IMR-90 (cell line): ENCODE measurements at regions not wholly inside any gene's neighbourhood (a gene's known extent, or its start where the extent isn't known, plus 50 kb on each side); places are given as distances from the start of the nearest gene placed in this dataset.

ENCODE experiments used
- ATAC-seq: fragments of 200-7000 bp; cut with Tn5 transposase; 2 replicates; pipeline ENCODE4 v1.9.1; 2020; ENCODE audit warnings: low read depth, mild to moderate bottlenecking, moderate library complexity
- BruUV-seq: library from RNA; stranded (reverse); fragments of 400-500 nt; replicated peaks from 2 replicates; lab custom pipeline; 2021; lab: Mats Ljungman, UMichigan
- CTCF ChIA-PET: fragments of 300-600 bp; formaldehyde crosslinking; extraction: SDS; loops from one replicate; lab custom pipeline; 2021; ENCODE audit warnings: antibody characterized with exemption; lab: Yijun Ruan, JAX
- POLR2A ChIA-PET: fragments of 300-600 bp; sonication (Branson Sonifier 250); formaldehyde crosslinking; loops from one replicate; lab custom pipeline; 2022; ENCODE audit warnings: antibody characterized with exemption; ENCODE audit not compliant: unreplicated experiment; lab: Charles Lee
- DNase-seq: peaks from one replicate; pipeline ENCODE4 v3.0.0; 2013
- H2AFZ ChIP-seq: replicated peaks from 2 replicates; pipeline ENCODE3; 2013; ENCODE audit warnings: low read length, mild to moderate bottlenecking; ENCODE audit not compliant: poor library complexity
- H2AK5ac ChIP-seq: 2 replicates; pipeline ENCODE4 v1.6.1; 2013; ENCODE audit warnings: low read depth, low read length, inconsistent platforms
- H2AK9ac ChIP-seq: replicated peaks from 2 replicates; pipeline ENCODE3; 2013; ENCODE audit warnings: mild to moderate bottlenecking, low read depth, low read length, moderate library complexity; ENCODE audit not compliant: poor library complexity
- H2BK120ac ChIP-seq: 2 replicates; pipeline ENCODE4 v1.6.1; 2013; ENCODE audit warnings: low read depth, low read length, inconsistent platforms
- H2BK15ac ChIP-seq: 3 replicates; pipeline ENCODE4 v1.6.1; 2013; ENCODE audit warnings: low read depth, low read length, inconsistent platforms
- H2BK20ac ChIP-seq: 2 replicates; pipeline ENCODE4 v1.6.1; 2013; ENCODE audit warnings: low read depth, mild to moderate bottlenecking, inconsistent platforms, low read length, moderate library complexity
- H2BK5ac ChIP-seq: 2 replicates; pipeline ENCODE4 v1.6.1; 2013; ENCODE audit warnings: mild to moderate bottlenecking, low read depth, low read length, inconsistent platforms; ENCODE audit not compliant: poor library complexity, severe bottlenecking
- H3K14ac ChIP-seq: replicated peaks from 2 replicates; pipeline ENCODE4 v1.6.1; 2013; ENCODE audit warnings: low read depth, low read length, inconsistent platforms
- H3K18ac ChIP-seq: 2 replicates; pipeline ENCODE4 v1.6.1; 2013; ENCODE audit warnings: low read depth, low read length, control low read depth
- H3K23ac ChIP-seq: 2 replicates; pipeline ENCODE4 v1.6.1; 2013; ENCODE audit warnings: low read depth, low read length, inconsistent platforms
- H3K27ac ChIP-seq: 2 replicates; pipeline ENCODE4 v1.5.1; 2013; ENCODE audit warnings: mild to moderate bottlenecking, control low read depth, low read length; ENCODE audit not compliant: insufficient read depth
- H3K27me3 ChIP-seq: 2 replicates; pipeline ENCODE4 v1.6.1; 2013; ENCODE audit warnings: low read length; ENCODE audit not compliant: control insufficient read depth, insufficient read depth
- H3K36me3 ChIP-seq: 2 replicates; pipeline ENCODE4 v1.6.1; 2013; ENCODE audit warnings: low read length, mixed read lengths; ENCODE audit not compliant: control insufficient read depth, insufficient read depth
- H3K4ac ChIP-seq: 2 replicates; pipeline ENCODE4 v1.6.1; 2013; ENCODE audit warnings: low read depth, low read length, inconsistent platforms
- H3K4me1 ChIP-seq: 2 replicates; pipeline ENCODE4 v1.6.1; 2013; ENCODE audit warnings: low read length, mixed read lengths; ENCODE audit not compliant: control insufficient read depth, insufficient read depth
- H3K4me2 ChIP-seq: 2 replicates; pipeline ENCODE4 v1.6.1; 2013; ENCODE audit warnings: low read depth, mild to moderate bottlenecking, control low read depth, low read length, moderate library complexity
- H3K4me3 ChIP-seq: 2 replicates; pipeline ENCODE4 v1.5.1; 2013; ENCODE audit warnings: low read depth, mild to moderate bottlenecking, control low read depth, low read length, moderate library complexity; ENCODE audit not compliant: insufficient read depth
- H3K56ac ChIP-seq: 2 replicates; pipeline ENCODE4 v1.6.1; 2013; ENCODE audit warnings: low read length, inconsistent platforms; ENCODE audit not compliant: insufficient read depth; ENCODE audit errors: extremely low read depth
- H3K79me1 ChIP-seq, 2 experiments: 2 replicates each; pipeline ENCODE4 v1.6.1; 2013; ENCODE audit warnings: low read length in 2 of 2, inconsistent platforms in 1 of 2, low read depth in 1 of 2
- H3K9ac ChIP-seq: 2 replicates; pipeline ENCODE4 v1.6.1; 2013; ENCODE audit warnings: low read depth, low read length, control low read depth
- H3K9me1 ChIP-seq: 2 replicates; pipeline ENCODE4 v1.6.1; 2013; ENCODE audit warnings: low read length, inconsistent platforms; ENCODE audit not compliant: insufficient read depth
- H3K9me3 ChIP-seq: 2 replicates; pipeline ENCODE4 v1.6.1; 2013; ENCODE audit warnings: low read length; ENCODE audit not compliant: control insufficient read depth, insufficient read depth
- H4K20me1 ChIP-seq: 2 replicates; pipeline ENCODE4 v1.6.1; 2013; ENCODE audit warnings: low read length, inconsistent platforms; ENCODE audit not compliant: insufficient read depth
- H4K5ac ChIP-seq: 2 replicates; pipeline ENCODE4 v1.6.1; 2013; ENCODE audit warnings: mild to moderate bottlenecking, low read depth, low read length, control low read depth
- H4K8ac ChIP-seq, 2 experiments: 2 replicates each; pipeline ENCODE4 v1.6.1; 2013; ENCODE audit warnings: low read depth in 2 of 2, low read length in 2 of 2, control low read depth in 1 of 2, inconsistent platforms in 1 of 2
- H4K91ac ChIP-seq: 2 replicates; pipeline ENCODE4 v1.6.1; 2013; ENCODE audit warnings: low read depth, low read length, inconsistent platforms; ENCODE audit not compliant: insufficient read depth
- BHLHE40 ChIP-seq: fragments of 150-350 bp; IDR thresholded peaks from 2 replicates; pipeline ENCODE4 v1.6.1; 2016; ENCODE audit warnings: mild to moderate bottlenecking, low read depth, low read length
- CEBPB ChIP-seq: IDR thresholded peaks from 2 replicates; pipeline ENCODE4 v1.6.1; 2012; ENCODE audit warnings: low read depth, low read length, improper control_type of control experiment
- CHD1 ChIP-seq: IDR thresholded peaks from 2 replicates; pipeline ENCODE4 v1.6.1; 2012; ENCODE audit warnings: low read depth, low read length, improper control_type of control experiment
- FOS ChIP-seq: fragments of 150-350 bp; IDR thresholded peaks from 2 replicates; pipeline ENCODE4 v1.6.1; 2016; ENCODE audit warnings: low read depth, low read length
- MAZ ChIP-seq: IDR thresholded peaks from 2 replicates; pipeline ENCODE4 v1.6.1; 2012; ENCODE audit warnings: low read depth, mild to moderate bottlenecking, low read length, improper control_type of control experiment, moderate library complexity, borderline replicate concordance
- MXI1 ChIP-seq: IDR thresholded peaks from 2 replicates; pipeline ENCODE4 v1.6.1; 2012; ENCODE audit warnings: low read depth, mild to moderate bottlenecking, low read length, moderate library complexity, borderline replicate concordance
- NFE2L2 ChIP-seq: fragments of 150-350 bp; IDR thresholded peaks from 2 replicates; pipeline ENCODE4 v1.6.1; 2016; ENCODE audit warnings: low read depth, mild to moderate bottlenecking, low read length
- RAD21 ChIP-seq: IDR thresholded peaks from 2 replicates; pipeline ENCODE4 v1.6.1; 2012; ENCODE audit warnings: low read length, improper control_type of control experiment
- RCOR1 ChIP-seq: IDR thresholded peaks from 2 replicates; pipeline ENCODE4 v1.6.1; 2012; ENCODE audit warnings: mild to moderate bottlenecking, low read length, improper control_type of control experiment; ENCODE audit not compliant: insufficient replicate concordance
- RFX5 ChIP-seq: IDR thresholded peaks from 2 replicates; pipeline ENCODE4 v1.8.0; 2012; ENCODE audit warnings: low read depth, mild to moderate bottlenecking, low read length, moderate library complexity
- SMC3 ChIP-seq: fragments of 150-350 bp; IDR thresholded peaks from 2 replicates; pipeline ENCODE4 v1.6.1; 2016; ENCODE audit warnings: low read depth, mild to moderate bottlenecking, antibody characterized with exemption, low read length, moderate library complexity
- WGBS, 2 experiments: methylation state at CpG; one replicate each; pipeline versions ENCODE4 v1.1.5 to v1.1.7; 2013; ENCODE audit warnings: missing lambda C conversion rate in 2 of 2; ENCODE audit not compliant: insufficient read length in 1 of 2; ENCODE audit errors: extremely low coverage in 2 of 2; 5-methylcytosine and 5-hydroxymethylcytosine counted together
- dilution Hi-C: fragments of 300-500 bp; cut with HindIII; formaldehyde crosslinking; loops from one replicate; pipeline ENCODE4 v1.14.3; 2018; ENCODE audit warnings: low sequenced_read_pairs; ENCODE audit not compliant: unreplicated experiment
- in situ Hi-C: fragments of 300-500 bp; cut with MboI; formaldehyde crosslinking; loops from 3 replicates; pipeline ENCODE4 v1.14.3; 2019; ENCODE audit warnings: low sequenced_read_pairs, inconsistent platforms, mixed read lengths
- intact Hi-C: fragments of 100-400 bp; cut with micrococcal nuclease; formaldehyde crosslinking; loops from 2 replicates; pipeline ENCODE4 v1.10.0; 2022
- TF ChIP-seq, protein P1 (sequence below): fragments of 150-350 bp; IDR thresholded peaks from 2 replicates; pipeline ENCODE4 v1.6.1; 2016; ENCODE audit warnings: low read depth, mild to moderate bottlenecking, low read length, moderate library complexity, borderline replicate concordance
- TF ChIP-seq, protein P2 (sequence below): conservative IDR thresholded peaks from 2 replicates; pipeline ENCODE4 v1.5.1; 2012; ENCODE audit warnings: mild to moderate bottlenecking, low read depth, low read length, improper control_type of control experiment
- TF ChIP-seq, protein P3 (sequence below): fragments of 150-350 bp; IDR thresholded peaks from 2 replicates; pipeline ENCODE4 v1.6.1; 2017; ENCODE audit warnings: mild to moderate bottlenecking, antibody characterized with exemption, low read length, low read depth

DNA sequence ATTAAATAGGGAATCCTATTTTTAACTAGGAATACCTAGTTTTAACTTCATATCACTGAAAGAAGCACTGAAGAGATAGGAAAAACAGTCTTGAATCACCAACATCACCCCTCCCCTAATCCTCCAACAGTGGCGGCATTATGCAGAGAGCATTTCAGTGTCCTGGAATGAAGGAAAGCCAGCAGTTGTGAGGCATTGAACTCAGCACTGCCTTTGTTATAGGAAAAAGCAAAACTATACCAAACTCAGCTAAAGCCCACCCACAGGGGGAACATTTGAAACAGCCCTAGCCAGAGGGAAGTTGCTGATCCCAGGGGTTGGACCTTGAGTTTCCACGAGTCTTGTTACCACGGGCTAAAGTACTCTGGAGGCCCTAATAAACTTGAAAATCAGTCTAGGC is 310.6 kb upstream of the EDIL3 start:
- Histone ChIP-seq H4K91ac (no peak overlapping the region), H3K4me3 (no peak overlapping the region), H3K9me1 (no peaks in the 10 kb centered on the region), H3K4me1 (no peaks in the 10 kb centered on the region), H3K23ac (no peak overlapping the region), H2BK15ac (no peak overlapping the region), H4K20me1 (no peaks in the 10 kb centered on the region), H2AK9ac (no peak overlapping the region), H3K79me1 (no peaks in the 10 kb centered on the region), H2BK5ac (no peak overlapping the region), H3K9me3 (no peaks in the 10 kb centered on the region), H3K18ac (no peak overlapping the region), H4K5ac (no peak overlapping the region), H3K36me3 (no peaks in the 10 kb centered on the region), H3K27ac (no peak overlapping the region), H3K56ac (no peak overlapping the region), H2BK20ac (no peak overlapping the region), H3K4me2 (no peak overlapping the region), H2AFZ (no peak overlapping the region), H4K8ac (no peak overlapping the region), H3K4ac (no peak overlapping the region), H3K9ac (no peak overlapping the region), H2BK120ac (no peak overlapping the region), H3K27me3 (no peaks in the 10 kb centered on the region), H2AK5ac (no peak overlapping the region), H3K14ac (no peak overlapping the region)
- TF ChIP-seq, protein P1, sequence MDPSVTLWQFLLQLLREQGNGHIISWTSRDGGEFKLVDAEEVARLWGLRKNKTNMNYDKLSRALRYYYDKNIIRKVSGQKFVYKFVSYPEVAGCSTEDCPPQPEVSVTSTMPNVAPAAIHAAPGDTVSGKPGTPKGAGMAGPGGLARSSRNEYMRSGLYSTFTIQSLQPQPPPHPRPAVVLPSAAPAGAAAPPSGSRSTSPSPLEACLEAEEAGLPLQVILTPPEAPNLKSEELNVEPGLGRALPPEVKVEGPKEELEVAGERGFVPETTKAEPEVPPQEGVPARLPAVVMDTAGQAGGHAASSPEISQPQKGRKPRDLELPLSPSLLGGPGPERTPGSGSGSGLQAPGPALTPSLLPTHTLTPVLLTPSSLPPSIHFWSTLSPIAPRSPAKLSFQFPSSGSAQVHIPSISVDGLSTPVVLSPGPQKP, result no peak
- no peak for TF ChIP-seq CHD1
- no peak for TF ChIP-seq CEBPB
- TF ChIP-seq, protein P2, sequence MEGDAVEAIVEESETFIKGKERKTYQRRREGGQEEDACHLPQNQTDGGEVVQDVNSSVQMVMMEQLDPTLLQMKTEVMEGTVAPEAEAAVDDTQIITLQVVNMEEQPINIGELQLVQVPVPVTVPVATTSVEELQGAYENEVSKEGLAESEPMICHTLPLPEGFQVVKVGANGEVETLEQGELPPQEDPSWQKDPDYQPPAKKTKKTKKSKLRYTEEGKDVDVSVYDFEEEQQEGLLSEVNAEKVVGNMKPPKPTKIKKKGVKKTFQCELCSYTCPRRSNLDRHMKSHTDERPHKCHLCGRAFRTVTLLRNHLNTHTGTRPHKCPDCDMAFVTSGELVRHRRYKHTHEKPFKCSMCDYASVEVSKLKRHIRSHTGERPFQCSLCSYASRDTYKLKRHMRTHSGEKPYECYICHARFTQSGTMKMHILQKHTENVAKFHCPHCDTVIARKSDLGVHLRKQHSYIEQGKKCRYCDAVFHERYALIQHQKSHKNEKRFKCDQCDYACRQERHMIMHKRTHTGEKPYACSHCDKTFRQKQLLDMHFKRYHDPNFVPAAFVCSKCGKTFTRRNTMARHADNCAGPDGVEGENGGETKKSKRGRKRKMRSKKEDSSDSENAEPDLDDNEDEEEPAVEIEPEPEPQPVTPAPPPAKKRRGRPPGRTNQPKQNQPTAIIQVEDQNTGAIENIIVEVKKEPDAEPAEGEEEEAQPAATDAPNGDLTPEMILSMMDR, result no peak
- TF ChIP-seq RAD21, result no peak
- TF ChIP-seq MXI1, result no peak
- TF ChIP-seq NFE2L2, result no peak
- no peak for TF ChIP-seq SMC3
- TF ChIP-seq, protein P3, sequence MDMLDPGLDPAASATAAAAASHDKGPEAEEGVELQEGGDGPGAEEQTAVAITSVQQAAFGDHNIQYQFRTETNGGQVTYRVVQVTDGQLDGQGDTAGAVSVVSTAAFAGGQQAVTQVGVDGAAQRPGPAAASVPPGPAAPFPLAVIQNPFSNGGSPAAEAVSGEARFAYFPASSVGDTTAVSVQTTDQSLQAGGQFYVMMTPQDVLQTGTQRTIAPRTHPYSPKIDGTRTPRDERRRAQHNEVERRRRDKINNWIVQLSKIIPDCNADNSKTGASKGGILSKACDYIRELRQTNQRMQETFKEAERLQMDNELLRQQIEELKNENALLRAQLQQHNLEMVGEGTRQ, result no peak
- no peak for TF ChIP-seq MAZ
- TF ChIP-seq RCOR1, result no peak
- TF ChIP-seq RFX5, result no peak
- no peak for TF ChIP-seq FOS
- TF ChIP-seq BHLHE40, result no peak
- no TSS peak for BruUV-seq
- 80% methylated on average over 1 of the region's 3 CpGs; no CpG with 5 or more reads in 1 of the 2 experiments for WGBS, 2 experiments
- ATAC-seq, result no peak
- in situ Hi-C loops, result no loop called here
- ChIA-PET CTCF (no interaction called here), POLR2A (no interaction called here)
- intact Hi-C loops, result no loop called here
- dilution Hi-C loops, result no loop called here
- no peak for DNase-seq
